ENCODE measurements at regions not wholly inside any gene's neighbourhood (a gene's known extent, or its start where the extent isn't known, plus 50 kb on each side); places are given as distances from the start of the nearest gene placed in this dataset.
"Not testable (repeated sequence)": the region's sequence is repeated elsewhere in the genome, so short reads cannot be mapped to it uniquely, and the experiment has no call there.

DNA sequence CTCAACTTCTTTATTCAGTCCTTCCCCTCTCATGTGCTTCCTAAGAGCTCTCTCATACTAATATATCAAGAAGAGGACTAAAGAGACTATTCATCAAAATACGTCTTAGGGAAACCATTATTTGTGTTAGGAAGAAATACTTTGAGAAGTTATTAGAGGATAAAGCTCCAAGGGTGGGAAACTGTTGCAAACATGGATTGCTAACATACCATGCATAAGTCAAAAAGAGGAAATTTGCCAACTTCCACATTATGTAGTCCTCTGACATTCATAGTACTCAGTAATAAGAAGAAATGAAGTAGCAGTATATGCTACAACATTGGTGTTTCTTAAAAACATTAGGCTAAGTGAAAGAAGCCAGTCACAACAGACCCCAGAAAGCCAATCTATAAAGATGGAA lies 128.8 kb upstream of the CLEC14A start:
- no peak overlapping the region for H3K4me3 ChIP-seq
- peaks cover 0 to 11% of the 10 kb centered on the region in 2 donors for H3K9me3 ChIP-seq
- TF ChIP-seq CTCF (IDR thresholded peaks at IDR 0.05) = no peak
- ATAC-seq (no peak), DNase-seq (no peak)
- no peak overlapping the region for H3K27ac ChIP-seq
- H3K4me1 ChIP-seq = no peaks in the 10 kb centered on the region
- intact Hi-C loops (cut with DNase I) = no loop called here
- H3K27me3 ChIP-seq = no peaks in the 10 kb centered on the region
- H3K36me3 ChIP-seq = no peaks in the 10 kb centered on the region

DNA sequence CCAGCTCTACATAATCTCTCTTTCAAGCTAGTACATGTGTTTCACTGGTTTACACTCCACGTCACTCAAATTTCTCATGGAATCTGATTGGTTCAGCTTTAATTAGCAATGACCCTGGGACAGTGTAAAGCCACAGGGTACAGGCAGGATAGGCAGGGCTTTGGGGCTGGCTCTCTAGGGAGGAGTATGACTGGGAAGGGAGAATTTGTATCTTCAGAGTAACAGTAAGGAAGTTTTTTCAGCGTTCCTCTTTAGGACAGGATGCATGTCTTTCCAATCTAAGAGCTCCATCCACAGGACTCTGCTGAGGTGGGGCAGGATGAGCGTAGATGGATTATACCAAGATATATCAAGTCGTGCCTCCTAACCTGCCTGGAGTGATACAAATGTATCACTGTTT lies 112.0 kb upstream of the CLEC14A start:
- Histone ChIP-seq H3K4me3 (no peak overlapping the region), H3K27me3 (no peaks in the 10 kb centered on the region), H3K4me1 (no peaks in the 10 kb centered on the region), H3K27ac (no peak overlapping the region), H3K9me3 (no peaks in the 10 kb centered on the region), H3K36me3 (no peaks in the 10 kb centered on the region)
- no peak for DNase-seq
- intact Hi-C loops (cut with DNase I) = no loop called here
- no peak for ATAC-seq
- no peak for TF ChIP-seq CTCF (IDR thresholded peaks at IDR 0.05)

DNA sequence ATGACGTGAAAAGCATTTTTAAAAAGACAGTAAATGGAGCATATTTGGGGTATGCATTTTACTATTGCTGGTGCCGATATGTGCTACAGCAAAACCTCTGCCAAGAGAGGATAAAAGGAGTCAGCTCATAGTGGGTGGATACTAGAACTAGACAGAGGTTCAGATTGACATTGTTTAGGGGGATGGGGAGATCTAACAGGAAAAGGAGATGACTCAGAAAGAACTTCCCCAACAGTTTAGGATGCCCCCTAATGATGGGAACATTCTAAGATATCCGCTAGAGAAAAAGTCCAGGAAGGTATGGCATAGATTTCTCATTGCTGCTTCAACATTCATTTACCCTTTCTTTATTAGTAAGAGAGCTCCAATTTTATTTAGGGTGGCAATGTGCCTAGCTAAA lies 110.5 kb upstream of the CLEC14A start:
- Histone ChIP-seq H3K4me1 (no peaks in the 10 kb centered on the region), H3K4me3 (no peak overlapping the region), H3K9me3 (no peaks in the 10 kb centered on the region), H3K27me3 (no peaks in the 10 kb centered on the region), H3K36me3 (no peaks in the 10 kb centered on the region), H3K27ac (no peak overlapping the region)
- intact Hi-C loops (cut with DNase I) = no loop called here
- ATAC-seq (no peak), DNase-seq (no peak)
- TF ChIP-seq CTCF (IDR thresholded peaks at IDR 0.05) = no peak

DNA sequence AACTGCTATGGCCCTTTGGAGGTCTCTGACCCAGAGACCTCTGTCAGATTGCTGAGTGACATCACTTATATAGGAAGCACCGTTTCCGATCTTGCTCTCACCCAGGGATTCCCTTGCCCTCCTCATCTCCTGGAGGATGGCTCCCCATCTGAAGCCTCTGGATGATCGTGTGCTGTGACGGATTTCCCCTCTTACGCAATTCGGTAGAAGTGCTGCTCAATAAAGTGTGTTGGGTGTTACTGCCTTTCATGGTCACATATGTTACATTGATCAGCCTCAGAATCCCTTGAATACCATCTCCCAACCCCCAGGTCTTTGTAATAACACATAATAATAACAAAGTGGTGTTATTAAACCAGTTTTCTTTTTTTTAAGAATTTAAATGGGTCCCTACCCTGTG lies 107.3 kb upstream of the CLEC14A start:
- H3K4me3 ChIP-seq = no peak overlapping the region
- intact Hi-C loops (cut with DNase I) = no loop called here
- H3K36me3 ChIP-seq = no peaks in the 10 kb centered on the region
- no peak for TF ChIP-seq CTCF (IDR thresholded peaks at IDR 0.05)
- no peak overlapping the region for H3K27ac ChIP-seq
- H3K9me3 ChIP-seq = no peaks in the 10 kb centered on the region
- no peak for DNase-seq
- no peaks in the 10 kb centered on the region for H3K27me3 ChIP-seq
- ATAC-seq = no peak
- no peaks in the 10 kb centered on the region for H3K4me1 ChIP-seq

- ATAC-seq (no peak), DNase-seq (no peak)
- Histone ChIP-seq H3K4me3 (no peak overlapping the region), H3K27ac (peak overlapping the region in 1 of 2 donors; percentile 28), H3K9me3 (peaks cover 0 to 7% of the 10 kb centered on the region in 2 donors), H3K27me3 (no peaks in the 10 kb centered on the region), H3K36me3 (no peaks in the 10 kb centered on the region), H3K4me1 (peaks cover 0 to 4% of the 10 kb centered on the region in 2 donors)
- intact Hi-C loops (cut with DNase I) = no loop called here
- no peak for TF ChIP-seq CTCF (IDR thresholded peaks at IDR 0.05)
Observed at GRCh38 chr14:38357557-38357956, 101.7 kb upstream of the CLEC14A start.

DNA sequence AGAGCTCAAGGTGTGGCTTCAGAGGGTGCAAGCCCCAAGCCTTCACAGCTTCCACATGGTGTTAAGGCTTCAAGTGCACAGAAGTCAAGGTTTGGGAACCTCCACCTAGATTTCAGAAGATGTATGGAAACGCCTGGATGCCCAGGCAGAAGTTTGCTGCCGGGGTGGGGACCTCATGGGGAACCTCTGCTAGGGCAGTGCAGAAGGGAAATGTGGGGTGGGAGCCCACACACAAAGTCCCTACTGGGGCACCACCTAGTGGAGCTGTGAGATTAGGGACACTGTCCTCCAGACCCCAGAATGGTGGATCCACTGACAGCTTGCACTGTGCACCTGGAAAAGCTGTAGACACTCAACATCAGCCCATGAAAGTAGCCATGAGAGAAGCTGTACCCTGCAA lies 99.6 kb upstream of the CLEC14A start:
- H3K27me3 ChIP-seq; intact Hi-C loops (cut with DNase I): not testable (repeated sequence)

More for the DNA sequence above, 99.6 kb upstream of the CLEC14A start:
- not testable (repeated sequence) for H3K4me1 ChIP-seq, H3K27ac ChIP-seq, H3K36me3 ChIP-seq, H3K9me3 ChIP-seq, H3K4me3 ChIP-seq, ATAC-seq
- DNase-seq = peak in 1 of 4 donors; percentile 16

Measured in left lung (tissue), 4 donors.